GM23248 (cell line): ENCODE measurements at regions not wholly inside any gene's neighbourhood (a gene's known extent, or its start where the extent isn't known, plus 50 kb on each side); places are given as distances from the start of the nearest gene placed in this dataset.
"Not testable (repeated sequence)": the region's sequence is repeated elsewhere in the genome, so short reads cannot be mapped to it uniquely, and the experiment has no call there.

ENCODE experiments used
- EZH2 ChIP-seq: fragments of 200-600 bp; sonication (generic); IDR thresholded peaks from 2 replicates; pipeline ENCODE4 v1.6.1; 2018; ENCODE audit warnings: antibody characterized with exemption, mild to moderate bottlenecking; ENCODE audit not compliant: insufficient read depth, poor library complexity, severe bottlenecking
- EZH2phosphoT487 ChIP-seq: fragments of 200-600 bp; sonication (generic); IDR thresholded peaks from 2 replicates; pipeline ENCODE4 v1.6.1; 2018; ENCODE audit warnings: antibody characterized with exemption, moderate library complexity, mild to moderate bottlenecking, low read depth; ENCODE audit not compliant: insufficient read depth

- not testable (repeated sequence) for TF ChIP-seq EZH2, EZH2phosphoT487
Observed at GRCh38 chr3:153997364-153997763, 123.8 kb upstream of the ARHGEF26 start.
